Gastroesophageal sphincter (tissue), 4 donors: ENCODE measurements at regions not wholly inside any gene's neighbourhood (a gene's known extent, or its start where the extent isn't known, plus 50 kb on each side); places are given as distances from the start of the nearest gene placed in this dataset.
A peak's percentile ranks its signal among the peaks of the same experiment; 100 is the strongest.

Experiments used
- ATAC-seq: fragments of 150-250 bp; one replicate; pipeline ENCODE4 v1.9.1; 2016; ENCODE audit warnings: mild to moderate bottlenecking, moderate library complexity
- H3K27ac ChIP-seq, 4 donors: fragments of 200-600 bp; sonication (generic) in 3 of 4; 1 replicate in 3 of 4; 2 replicates in 1 of 4; pipeline ENCODE4 v1.5.1; 2016 to 2019
- H3K27me3 ChIP-seq: fragments of 200-600 bp; sonication (generic); one replicate; pipeline ENCODE4 v1.5.1; 2019
- H3K36me3 ChIP-seq, 2 donors: fragments of 200-600 bp; sonication (generic); one replicate each; pipeline ENCODE4 v1.5.1; 2019; ENCODE audit warnings: control low read depth in 1 of 2
- H3K4me1 ChIP-seq, 3 donors: fragments of 200-600 bp; sonication (generic); 1 replicate in 2 of 3; 2 replicates in 1 of 3; pipeline ENCODE4 v1.5.1; 2016 to 2019; ENCODE audit warnings: control low read depth in 2 of 3
- H3K4me3 ChIP-seq, 2 donors: fragments of 200-600 bp; sonication (generic); one replicate each; pipeline ENCODE4 v1.5.1; 2019; ENCODE audit warnings: mild to moderate bottlenecking in 1 of 2, moderate library complexity in 1 of 2
- H3K9me3 ChIP-seq, 3 donors: fragments of 200-600 bp; sonication (generic); one replicate each; pipeline ENCODE4 v1.5.1; 2017 to 2019; ENCODE audit warnings: control low read depth in 2 of 3
- EP300 ChIP-seq: sonication (generic); formaldehyde crosslinking; IDR thresholded peaks from one replicate; pipeline ENCODE4 v1.6.1; 2017; ENCODE audit warnings: antibody characterized with exemption, mild to moderate bottlenecking
- POLR2A ChIP-seq, 2 donors: fragments of 450-650 bp; IDR thresholded peaks; one replicate each; pipeline ENCODE4 v1.6.1; 2017; ENCODE audit warnings: antibody characterized with exemption in 2 of 2, mild to moderate bottlenecking in 2 of 2, moderate library complexity in 1 of 2
- POLR2AphosphoS5 ChIP-seq: sonication (generic); formaldehyde crosslinking; IDR thresholded peaks from one replicate; pipeline ENCODE4 v1.6.1; 2017; ENCODE audit warnings: antibody characterized with exemption
- WGBS, 2 donors: methylation state at CpG; one replicate each; pipeline ENCODE4 v1.1.5; 2018; ENCODE audit warnings: low coverage in 1 of 2; 5-methylcytosine and 5-hydroxymethylcytosine counted together
- TF ChIP-seq, protein P1 (sequence below), 4 experiments: fragments of 200-600 bp in 2 of 4; fragments of 450-650 bp in 2 of 4; sonication (generic) in 1 of 4; IDR thresholded peaks; one replicate each; pipeline ENCODE4 v1.5.1; 2017 to 2019; ENCODE audit warnings: antibody characterized with exemption in 4 of 4, mild to moderate bottlenecking in 2 of 4, moderate library complexity in 2 of 4

DNA sequence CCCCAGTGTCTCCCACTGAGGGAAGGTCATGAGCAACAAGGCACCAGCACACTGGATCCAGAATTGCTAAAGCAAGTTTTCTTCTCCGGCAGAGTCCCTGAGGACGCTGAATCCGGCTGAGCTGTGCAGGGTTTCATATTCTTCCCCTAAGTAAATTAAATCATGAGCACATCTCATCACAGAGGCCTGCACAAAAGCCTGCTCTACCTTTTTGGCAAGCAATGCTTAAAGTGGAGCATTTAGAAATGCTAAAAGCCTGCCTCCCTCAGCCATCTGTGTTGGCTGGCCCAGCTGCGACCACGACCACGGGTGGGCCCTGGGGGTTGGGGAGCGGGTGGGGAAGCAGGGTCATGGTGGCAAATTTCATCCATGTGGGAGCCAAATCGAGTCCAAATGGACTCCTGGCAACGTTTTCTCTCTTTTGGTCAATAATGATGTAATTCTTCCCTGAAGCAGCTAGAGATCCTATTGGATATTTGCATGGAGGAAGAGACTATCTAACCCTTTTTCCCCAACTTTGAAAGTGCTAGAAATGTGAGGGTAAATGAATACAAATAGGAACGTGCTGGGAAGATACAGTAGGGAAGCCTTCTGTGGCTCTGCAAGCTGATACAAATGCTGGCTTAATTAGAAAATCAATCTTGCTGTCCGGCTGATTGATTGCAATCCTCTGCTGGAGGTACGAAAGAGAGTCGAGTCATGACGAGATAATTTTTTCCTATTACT is 532.8 kb upstream of the TBL1XR1 start:
- no peaks in the 10 kb centered on the region for H3K36me3 ChIP-seq
- H3K9me3 ChIP-seq, result no peaks in the 10 kb centered on the region
- 39 to 75% methylated on average over 9 to 11 of the region's 14 CpGs for WGBS, 2 donors
- peak; percentile 76 for ATAC-seq
- H3K27ac ChIP-seq, result peak overlapping the region in 3 of 4 donors; percentile 37 to 58 (median 50)
- peaks cover 0 to 10% (median 8%) of the 10 kb centered on the region in 3 donors for H3K4me1 ChIP-seq
- H3K4me3 ChIP-seq, result no peak overlapping the region
- TF ChIP-seq POLR2AphosphoS5 (no peak), EP300 (no peak), POLR2A (IDR thresholded peaks at IDR 0.05) (no peak)
- TF ChIP-seq, protein P1, sequence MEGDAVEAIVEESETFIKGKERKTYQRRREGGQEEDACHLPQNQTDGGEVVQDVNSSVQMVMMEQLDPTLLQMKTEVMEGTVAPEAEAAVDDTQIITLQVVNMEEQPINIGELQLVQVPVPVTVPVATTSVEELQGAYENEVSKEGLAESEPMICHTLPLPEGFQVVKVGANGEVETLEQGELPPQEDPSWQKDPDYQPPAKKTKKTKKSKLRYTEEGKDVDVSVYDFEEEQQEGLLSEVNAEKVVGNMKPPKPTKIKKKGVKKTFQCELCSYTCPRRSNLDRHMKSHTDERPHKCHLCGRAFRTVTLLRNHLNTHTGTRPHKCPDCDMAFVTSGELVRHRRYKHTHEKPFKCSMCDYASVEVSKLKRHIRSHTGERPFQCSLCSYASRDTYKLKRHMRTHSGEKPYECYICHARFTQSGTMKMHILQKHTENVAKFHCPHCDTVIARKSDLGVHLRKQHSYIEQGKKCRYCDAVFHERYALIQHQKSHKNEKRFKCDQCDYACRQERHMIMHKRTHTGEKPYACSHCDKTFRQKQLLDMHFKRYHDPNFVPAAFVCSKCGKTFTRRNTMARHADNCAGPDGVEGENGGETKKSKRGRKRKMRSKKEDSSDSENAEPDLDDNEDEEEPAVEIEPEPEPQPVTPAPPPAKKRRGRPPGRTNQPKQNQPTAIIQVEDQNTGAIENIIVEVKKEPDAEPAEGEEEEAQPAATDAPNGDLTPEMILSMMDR (IDR thresholded peaks at IDR 0.05), result no peak
- H3K27me3 ChIP-seq, result no peaks in the 10 kb centered on the region

DNA sequence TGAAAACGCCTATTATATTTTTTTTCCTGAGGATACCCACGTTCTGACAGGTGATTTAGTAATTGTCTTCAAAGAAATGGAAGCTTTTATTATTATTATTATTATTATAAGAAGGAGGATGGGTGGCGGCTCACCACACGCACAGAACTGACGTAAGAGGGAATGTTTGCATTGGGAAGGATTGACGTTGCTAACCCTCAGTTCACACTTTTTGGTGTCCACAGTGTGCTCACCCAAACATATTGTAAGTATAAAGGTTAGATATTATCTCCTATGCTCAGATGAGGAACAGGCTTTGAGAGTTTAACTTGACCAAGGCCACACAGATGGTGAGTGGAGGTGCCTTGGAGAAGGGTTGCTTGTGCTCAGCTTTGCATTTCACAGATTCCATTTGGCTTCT is 533.5 kb upstream of the TBL1XR1 start:
- no peak for ATAC-seq
- Histone ChIP-seq H3K4me3 (no peak overlapping the region), H3K27me3 (no peaks in the 10 kb centered on the region), H3K9me3 (no peaks in the 10 kb centered on the region), H3K36me3 (no peaks in the 10 kb centered on the region), H3K27ac (no peak overlapping the region), H3K4me1 (peaks cover 0 to 8% (median 7%) of the 10 kb centered on the region in 3 donors)
- no peak for TF ChIP-seq POLR2AphosphoS5
- no peak for TF ChIP-seq EP300
- TF ChIP-seq, protein P1 (IDR thresholded peaks at IDR 0.05), result no peak
- TF ChIP-seq POLR2A (IDR thresholded peaks at IDR 0.05), result no peak
- 91 to 93% methylated on average over 6 of the region's 6 CpGs for WGBS, 2 donors

DNA sequence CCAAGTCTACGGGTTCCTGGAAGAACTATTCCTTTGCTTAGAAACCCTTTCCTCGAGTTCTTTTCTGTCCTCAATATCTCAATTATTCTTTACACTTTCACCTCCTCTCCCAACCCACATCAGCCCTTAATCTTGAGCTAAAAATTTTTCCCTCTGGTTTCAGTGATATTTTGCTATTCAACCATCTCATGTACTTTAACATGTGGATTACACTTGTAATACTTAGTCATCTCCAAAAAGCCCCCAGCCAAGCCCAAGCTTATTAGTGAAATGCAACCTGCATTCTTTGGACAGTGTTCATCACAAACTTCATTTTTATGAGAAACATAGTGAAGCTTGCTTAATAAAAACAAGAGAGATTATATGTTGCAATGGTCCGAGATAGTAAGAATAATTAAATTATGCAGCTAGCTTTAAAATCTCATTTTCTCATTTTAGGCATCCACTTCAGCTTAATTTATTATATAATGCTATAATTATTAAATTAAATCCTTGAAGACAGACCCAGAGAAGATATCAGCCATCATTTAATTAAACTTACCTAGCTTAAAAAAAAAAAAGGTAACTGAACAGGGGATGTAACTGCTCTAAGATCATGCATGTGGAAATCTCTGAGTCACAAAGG is 534.5 kb upstream of the TBL1XR1 start:
- TF ChIP-seq POLR2AphosphoS5, result no peak
- TF ChIP-seq POLR2A (IDR thresholded peaks at IDR 0.05), result no peak
- TF ChIP-seq, protein P1 (IDR thresholded peaks at IDR 0.05), result no peak
- no peak for TF ChIP-seq EP300
- Histone ChIP-seq H3K4me1 (peaks cover 0 to 8% (median 7%) of the 10 kb centered on the region in 3 donors), H3K9me3 (no peaks in the 10 kb centered on the region), H3K36me3 (no peaks in the 10 kb centered on the region), H3K4me3 (no peak overlapping the region), H3K27ac (no peak overlapping the region), H3K27me3 (no peaks in the 10 kb centered on the region)
- 75 to 83% methylated on average over 3 of the region's 3 CpGs for WGBS, 2 donors
- ATAC-seq, result no peak

DNA sequence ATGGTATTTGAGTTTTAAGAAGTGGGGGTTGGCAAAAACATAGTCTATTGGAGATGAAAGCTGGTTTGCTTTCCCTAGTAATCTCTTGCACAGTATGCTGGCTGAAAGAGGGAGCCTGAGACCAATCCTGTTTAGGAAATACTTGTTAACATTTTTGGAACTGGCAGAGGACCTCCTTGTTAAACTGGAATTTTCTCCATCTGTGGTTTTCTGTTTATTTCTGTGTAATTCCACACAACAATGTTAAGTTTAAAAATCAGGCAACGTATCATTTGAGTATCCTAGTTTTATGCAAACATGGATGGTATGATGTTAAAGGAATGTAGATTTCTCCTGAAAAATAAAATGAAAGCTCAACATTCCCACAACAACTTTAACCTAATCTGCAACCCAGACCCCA is 536.0 kb upstream of the TBL1XR1 start:
- no peaks in the 10 kb centered on the region for H3K36me3 ChIP-seq
- H3K4me3 ChIP-seq, result no peak overlapping the region
- TF ChIP-seq EP300, result no peak
- TF ChIP-seq, protein P1 (IDR thresholded peaks at IDR 0.05), result no peak
- TF ChIP-seq POLR2AphosphoS5, result no peak
- TF ChIP-seq POLR2A (IDR thresholded peaks at IDR 0.05), result no peak
- 60 to 78% methylated on average over 1 of the region's 1 CpG for WGBS, 2 donors
- H3K9me3 ChIP-seq, result no peaks in the 10 kb centered on the region
- no peak for ATAC-seq
- H3K4me1 ChIP-seq, result peaks cover 0 to 8% (median 7%) of the 10 kb centered on the region in 3 donors
- H3K27me3 ChIP-seq, result no peaks in the 10 kb centered on the region
- no peak overlapping the region for H3K27ac ChIP-seq

DNA sequence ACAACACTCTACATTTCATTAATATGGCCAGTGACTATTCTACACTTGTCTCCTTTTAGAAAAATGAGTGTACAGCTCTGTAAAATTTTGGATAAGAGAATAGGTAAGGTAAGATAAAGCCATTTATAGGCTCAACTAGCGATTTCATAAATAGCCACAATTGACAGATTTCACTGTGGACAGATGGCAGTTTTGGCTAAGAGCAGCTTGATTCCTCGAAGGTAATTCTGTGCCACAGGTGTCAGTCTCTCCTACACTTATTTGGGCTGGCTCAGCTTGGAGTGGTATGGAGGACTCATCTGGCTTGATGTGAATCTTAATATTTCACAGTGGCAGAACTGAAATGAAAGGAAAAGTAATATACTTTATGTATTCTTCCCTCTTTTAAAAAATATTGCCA is 536.7 kb upstream of the TBL1XR1 start:
- no peaks in the 10 kb centered on the region for H3K9me3 ChIP-seq
- no peak overlapping the region for H3K27ac ChIP-seq
- TF ChIP-seq, protein P1 (IDR thresholded peaks at IDR 0.05), result no peak
- TF ChIP-seq POLR2AphosphoS5, result no peak
- no peak for TF ChIP-seq EP300
- no peak for TF ChIP-seq POLR2A (IDR thresholded peaks at IDR 0.05)
- H3K4me1 ChIP-seq, result peaks cover 0 to 8% (median 7%) of the 10 kb centered on the region in 3 donors
- no peak overlapping the region for H3K4me3 ChIP-seq
- no peaks in the 10 kb centered on the region for H3K36me3 ChIP-seq
- 85 to 96% methylated on average over 2 of the region's 2 CpGs for WGBS, 2 donors
- ATAC-seq, result no peak
- no peaks in the 10 kb centered on the region for H3K27me3 ChIP-seq
